OCI-LY1 (cell line): ENCODE measurements at regions not wholly inside any gene's neighbourhood (a gene's known extent, or its start where the extent isn't known, plus 50 kb on each side); places are given as distances from the start of the nearest gene placed in this dataset.

Experiments used
- CTCF ChIP-seq: fragments of 200-600 bp; sonication (generic), shearing (Covaris generic); IDR thresholded peaks from 2 replicates; pipeline ENCODE4 v1.5.1; 2017; ENCODE audit warnings: mild to moderate bottlenecking, antibody characterized with exemption, low read length, moderate library complexity, mixed read lengths
- EZH2 ChIP-seq: fragments of 200-600 bp; sonication (generic), shearing (Covaris generic); IDR thresholded peaks from 2 replicates; pipeline ENCODE4 v1.8.0; 2017; ENCODE audit warnings: borderline replicate concordance, mixed run types, mild to moderate bottlenecking, antibody characterized with exemption, low read length, moderate library complexity, mixed read lengths

- TF ChIP-seq CTCF (no peak), EZH2 (no peak)
Observed at GRCh38 chr5:30050056-30050815, 1143.2 kb upstream of the CDH6 start.
